GM21526 (cell line): ENCODE measurements at regions not wholly inside any gene's neighbourhood (a gene's known extent, or its start where the extent isn't known, plus 50 kb on each side); places are given as distances from the start of the nearest gene placed in this dataset.

Experiments
- ATAC-seq: cut with Tn5 transposase; IDR thresholded peaks from one replicate; pipeline ENCODE4 v1.9.1; 2021; ENCODE audit warnings: moderate library complexity; ENCODE audit not compliant: unreplicated experiment, low FRiP score

GRCh38 chr2:185145316-185146121 lies 547.2 kb downstream of the ZNF804A start:
- ATAC-seq, result no peak

- no peak for ATAC-seq
Observed at GRCh38 chr2:185147361-185147760, 549.0 kb downstream of the ZNF804A start.

- no peak for ATAC-seq
Observed at GRCh38 chr2:185152186-185152585, 553.9 kb downstream of the ZNF804A start.

DNA sequence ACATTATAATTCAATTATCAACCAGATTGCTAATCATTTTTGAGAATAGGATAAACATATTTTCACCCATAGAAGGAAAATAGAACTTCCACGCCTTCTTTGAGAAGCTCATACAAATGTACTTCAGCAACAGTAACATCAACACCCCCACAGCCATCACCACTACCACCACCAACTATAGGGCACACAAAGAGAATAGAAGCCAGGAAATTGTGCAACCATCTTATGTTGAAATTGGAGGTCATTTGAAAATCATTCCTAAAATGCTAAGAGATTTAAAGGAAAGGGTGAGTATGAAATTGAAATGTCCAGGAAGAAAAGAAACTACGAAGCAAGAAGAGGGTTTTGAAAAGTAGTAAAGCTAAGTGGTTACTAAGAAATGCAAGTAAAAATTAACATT lies 563.4 kb downstream of the ZNF804A start:
- ATAC-seq, result no peak

DNA sequence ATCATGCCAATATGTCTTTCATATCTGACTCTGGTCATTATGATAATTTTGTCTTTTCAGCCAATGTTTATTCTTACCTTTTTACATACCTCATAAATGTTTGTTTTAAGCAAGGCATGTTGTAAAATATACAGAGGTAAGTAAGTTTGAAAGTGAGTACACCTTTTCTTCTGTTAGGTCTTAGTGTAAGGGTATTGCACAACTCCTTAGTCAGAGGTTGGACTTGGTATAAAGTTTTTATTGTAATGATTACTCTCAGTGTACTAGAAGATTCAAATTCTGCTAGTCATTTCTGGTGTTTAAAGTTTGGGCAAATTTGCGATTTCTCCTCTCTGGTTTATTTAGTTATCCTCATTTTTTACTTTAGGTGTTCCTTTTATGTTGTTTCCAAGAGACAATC lies 564.3 kb upstream of the FSIP2 start:
- no peak for ATAC-seq

GRCh38 chr2:185179743-185180142 lies 558.9 kb upstream of the FSIP2 start:
- ATAC-seq, result no peak

- ATAC-seq, result no peak
Observed at GRCh38 chr2:185181901-185182300, 556.7 kb upstream of the FSIP2 start.

- no peak for ATAC-seq
Observed at GRCh38 chr2:185185044-185185443, 553.6 kb upstream of the FSIP2 start.

DNA sequence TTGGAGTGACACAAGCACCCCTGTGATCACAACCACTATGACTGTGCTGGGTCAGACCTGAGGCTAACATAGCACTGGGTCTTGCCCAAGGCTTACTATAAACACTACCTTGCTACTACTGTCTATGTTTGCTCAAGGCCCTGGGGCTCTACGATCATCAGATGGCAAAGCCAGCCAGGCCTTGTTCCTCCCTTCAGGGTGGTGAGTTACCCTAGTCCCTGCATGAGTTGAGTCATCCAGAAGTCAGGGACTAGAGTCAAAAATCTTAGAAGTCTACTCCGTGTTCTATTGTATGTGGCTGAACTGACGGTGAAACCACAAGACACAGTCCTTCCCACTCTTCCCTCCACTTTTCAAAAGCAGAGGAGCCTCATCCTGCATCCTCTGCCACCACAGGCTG lies 551.2 kb upstream of the FSIP2 start:
- ATAC-seq, result no peak

GRCh38 chr2:185188656-185189055 lies 549.9 kb upstream of the FSIP2 start:
- no peak for ATAC-seq

DNA sequence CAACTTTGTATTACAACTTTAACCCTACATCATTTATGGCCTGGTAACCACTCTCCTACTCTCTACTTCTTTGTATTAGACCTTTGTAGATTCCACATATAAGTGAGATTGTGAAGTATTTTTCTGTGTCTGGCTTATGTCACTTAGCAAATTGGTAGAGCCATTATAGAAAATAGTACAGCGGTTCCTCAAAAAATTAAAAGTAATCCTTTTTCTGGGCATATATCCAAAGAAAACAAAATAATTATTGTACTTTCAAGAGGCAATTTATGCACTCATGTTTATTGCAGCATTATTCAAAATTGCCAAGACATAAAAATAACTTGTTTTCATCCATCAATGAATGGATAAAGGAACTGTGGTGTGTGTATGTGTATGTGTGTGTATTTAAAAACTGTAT lies 537.5 kb upstream of the FSIP2 start:
- ATAC-seq, result no peak

DNA sequence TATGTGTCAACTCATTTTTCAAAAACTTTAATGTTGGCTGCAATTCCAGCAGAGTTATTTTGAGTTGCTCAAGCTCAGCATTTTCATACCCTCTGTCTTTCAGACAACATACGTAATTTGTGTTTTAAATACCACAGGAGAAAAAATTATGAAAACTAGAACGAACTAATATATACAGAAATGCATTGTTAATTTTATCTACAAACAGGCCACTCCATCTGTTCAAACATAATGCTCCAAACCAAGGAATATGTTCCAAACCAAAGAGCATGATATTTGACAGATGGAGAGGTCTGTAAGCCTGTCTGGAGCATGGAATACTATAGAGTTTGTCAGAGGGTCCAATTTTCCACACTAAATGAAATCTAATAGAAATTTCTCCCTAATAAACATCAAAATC lies 536.2 kb upstream of the FSIP2 start:
- no peak for ATAC-seq

DNA sequence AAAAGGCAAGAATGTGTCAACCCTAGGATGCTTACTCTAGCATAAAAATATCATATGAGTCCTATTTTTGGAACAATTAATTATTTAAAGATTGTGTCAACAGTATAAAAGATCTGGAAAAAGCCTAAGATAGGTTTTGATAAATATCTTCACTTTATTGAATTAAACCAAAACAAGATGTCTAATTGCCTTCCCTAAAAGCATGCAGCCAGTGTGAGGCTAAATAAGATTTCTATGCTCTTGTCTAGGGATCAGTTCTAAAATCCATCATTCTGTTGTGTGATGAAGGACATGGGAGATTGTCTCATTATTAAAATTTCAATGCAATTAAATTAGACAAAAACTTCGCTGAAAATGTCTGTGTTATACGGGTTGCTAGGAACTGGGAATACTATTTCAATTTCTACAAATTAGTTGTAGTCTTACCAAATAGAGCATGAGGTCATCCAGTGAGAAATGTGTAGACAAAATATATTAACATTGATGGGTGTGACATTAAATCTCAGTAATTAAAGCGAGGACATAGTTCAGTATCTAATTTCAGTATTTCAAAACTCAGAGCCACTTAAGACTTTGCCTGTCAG lies 535.6 kb upstream of the FSIP2 start:
- ATAC-seq, result no peak

- no peak for ATAC-seq
Observed at GRCh38 chr2:185208261-185208660, 530.3 kb upstream of the FSIP2 start.

GRCh38 chr2:185215497-185215896 lies 523.1 kb upstream of the FSIP2 start:
- no peak for ATAC-seq

DNA sequence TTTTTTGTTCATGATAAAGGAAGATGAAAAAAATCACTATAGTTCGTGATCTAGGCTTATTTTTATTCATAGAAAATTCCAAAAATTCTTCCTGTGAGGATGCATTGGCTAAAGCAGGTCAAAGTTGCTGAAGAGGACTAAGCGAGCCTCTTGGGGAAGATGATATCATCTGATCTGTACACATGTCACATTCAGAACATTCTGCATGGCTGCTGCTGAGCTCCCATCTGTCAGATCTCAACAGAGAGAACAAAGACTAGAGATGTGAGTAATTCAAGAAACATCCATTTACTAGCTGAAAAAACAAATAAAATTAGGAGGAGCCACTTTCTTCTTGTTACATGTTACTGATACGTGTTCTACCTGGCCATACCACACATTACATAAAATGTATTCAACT lies 518.6 kb upstream of the FSIP2 start:
- no peak for ATAC-seq

DNA sequence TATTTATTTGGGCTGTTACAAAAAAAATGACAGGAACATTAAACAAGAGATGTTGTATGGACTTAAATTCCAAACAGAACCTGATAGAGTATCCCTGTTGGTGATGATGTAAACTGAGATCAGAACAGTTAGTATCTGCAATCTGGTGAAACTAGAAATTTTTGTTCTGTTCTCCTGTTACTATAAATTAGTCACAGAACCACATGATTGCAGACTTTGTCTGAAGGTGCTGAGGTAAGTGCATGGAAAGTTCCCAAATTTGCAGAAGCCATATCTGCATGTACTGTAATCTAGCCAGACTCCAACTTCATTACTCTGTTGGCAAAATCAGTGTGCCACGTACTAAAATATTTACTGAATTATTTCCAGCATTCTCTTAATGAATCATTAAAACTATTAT lies 516.3 kb upstream of the FSIP2 start:
- ATAC-seq, result no peak

DNA sequence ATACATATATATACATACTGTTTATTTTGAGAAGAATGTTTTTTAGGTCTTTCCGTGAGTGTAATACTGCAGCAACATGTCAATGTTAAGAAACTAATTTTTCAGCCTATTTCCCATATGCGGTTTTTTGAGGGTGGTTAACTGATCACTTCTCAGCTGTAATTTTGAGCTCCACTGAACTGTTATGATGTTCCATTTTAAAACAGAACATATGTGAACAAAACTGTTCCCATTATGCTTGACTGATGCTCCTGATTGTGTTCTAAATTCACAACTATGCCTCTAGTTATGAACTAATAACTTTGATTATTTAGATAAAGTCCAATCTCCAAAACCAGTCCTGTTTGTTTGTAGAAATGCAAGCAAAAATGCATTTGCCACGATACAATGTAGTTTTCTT lies 511.2 kb upstream of the FSIP2 start:
- ATAC-seq, result no peak

DNA sequence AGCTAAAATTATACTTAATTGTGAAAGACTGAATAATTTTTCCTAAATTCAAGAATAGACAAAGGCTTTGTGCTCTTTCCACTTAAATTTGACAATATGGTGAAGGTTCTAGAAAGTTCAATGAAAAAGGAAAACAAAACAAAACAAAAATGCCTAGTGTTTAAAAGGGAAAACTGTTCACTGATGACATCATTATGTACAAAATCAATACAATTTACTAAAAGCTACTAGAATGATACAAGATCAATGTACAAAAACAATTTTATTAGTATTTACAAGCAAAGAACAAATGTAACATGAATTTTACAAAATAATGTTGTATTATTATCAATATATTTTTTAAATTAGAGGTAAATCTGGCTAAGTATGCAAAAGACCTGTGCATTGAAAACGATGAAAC lies 499.1 kb upstream of the FSIP2 start:
- no peak for ATAC-seq

- ATAC-seq, result no peak
Observed at GRCh38 chr2:185240796-185241195, 497.8 kb upstream of the FSIP2 start.

- no peak for ATAC-seq
Observed at GRCh38 chr2:185241556-185241955, 497.0 kb upstream of the FSIP2 start.

DNA sequence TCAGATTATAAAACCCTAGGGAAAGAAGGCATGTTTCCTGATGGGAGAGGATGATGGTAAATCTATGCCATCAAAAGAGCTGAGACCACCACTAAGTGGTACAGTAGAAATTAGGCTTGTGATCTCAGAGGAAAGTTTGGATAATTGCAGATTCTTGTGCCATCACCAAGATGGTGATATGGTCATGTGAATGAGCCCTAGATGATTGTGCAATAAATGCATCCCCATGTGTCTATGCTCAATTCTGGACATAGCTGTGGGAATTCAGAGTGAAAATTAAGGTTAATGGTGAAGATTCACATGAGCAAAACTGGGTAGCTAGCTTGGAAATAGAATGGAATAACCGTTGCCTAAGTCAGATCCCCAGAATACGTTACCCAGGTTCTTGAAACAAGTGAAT lies 496.1 kb upstream of the FSIP2 start:
- ATAC-seq, result no peak
